HL-60 (cell line): ENCODE measurements at regions not wholly inside any gene's neighbourhood (a gene's known extent, or its start where the extent isn't known, plus 50 kb on each side); places are given as distances from the start of the nearest gene placed in this dataset.

ENCODE experiments used
- CTCF ChIP-seq: IDR thresholded peaks from one replicate; pipeline ENCODE4 v1.5.1; 2011; ENCODE audit warnings: low read length, control low read depth, inconsistent platforms; ENCODE audit not compliant: insufficient read depth
- GABPA ChIP-seq: IDR thresholded peaks from 2 replicates; pipeline ENCODE4 v1.6.1; 2012; ENCODE audit warnings: low read depth
- POLR2AphosphoS5 ChIP-seq: IDR thresholded peaks from 2 replicates; pipeline ENCODE4 v1.6.1; 2012; ENCODE audit warnings: low read depth
- TF ChIP-seq, protein P1 (sequence below): IDR thresholded peaks from 2 replicates; pipeline ENCODE4 v1.6.1; 2012; ENCODE audit warnings: low read depth; ENCODE audit not compliant: insufficient replicate concordance

DNA sequence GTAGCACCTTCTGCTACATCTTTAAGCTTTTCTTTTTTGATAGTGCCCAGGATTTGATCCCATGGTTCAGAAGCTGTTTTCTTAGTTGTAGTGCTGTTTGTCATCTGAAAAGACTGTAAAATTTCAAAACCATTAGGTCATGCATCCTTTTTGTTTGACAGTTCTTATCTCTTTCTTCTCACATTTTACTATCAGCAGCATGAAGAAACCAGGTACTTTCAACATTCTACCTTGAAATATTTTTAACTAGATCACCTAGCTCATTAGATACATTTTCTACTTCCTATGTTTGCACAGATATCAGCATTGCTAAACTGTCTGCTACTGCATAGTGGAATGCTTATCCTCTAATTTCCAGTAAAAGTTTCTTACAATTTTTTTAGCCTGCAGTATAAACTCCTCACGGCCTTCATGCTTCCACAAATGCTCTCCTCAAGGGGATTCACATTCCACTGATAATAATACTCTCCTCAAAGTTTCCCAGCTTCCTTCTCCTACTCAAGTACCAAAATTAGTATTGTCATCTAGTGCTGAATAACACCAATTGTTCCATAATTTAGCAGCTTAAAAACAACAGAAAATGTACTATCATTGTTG is 243.9 kb upstream of the ZRANB2 start:
- no peak for TF ChIP-seq CTCF
- TF ChIP-seq POLR2AphosphoS5, result no peak
- TF ChIP-seq, protein P1, sequence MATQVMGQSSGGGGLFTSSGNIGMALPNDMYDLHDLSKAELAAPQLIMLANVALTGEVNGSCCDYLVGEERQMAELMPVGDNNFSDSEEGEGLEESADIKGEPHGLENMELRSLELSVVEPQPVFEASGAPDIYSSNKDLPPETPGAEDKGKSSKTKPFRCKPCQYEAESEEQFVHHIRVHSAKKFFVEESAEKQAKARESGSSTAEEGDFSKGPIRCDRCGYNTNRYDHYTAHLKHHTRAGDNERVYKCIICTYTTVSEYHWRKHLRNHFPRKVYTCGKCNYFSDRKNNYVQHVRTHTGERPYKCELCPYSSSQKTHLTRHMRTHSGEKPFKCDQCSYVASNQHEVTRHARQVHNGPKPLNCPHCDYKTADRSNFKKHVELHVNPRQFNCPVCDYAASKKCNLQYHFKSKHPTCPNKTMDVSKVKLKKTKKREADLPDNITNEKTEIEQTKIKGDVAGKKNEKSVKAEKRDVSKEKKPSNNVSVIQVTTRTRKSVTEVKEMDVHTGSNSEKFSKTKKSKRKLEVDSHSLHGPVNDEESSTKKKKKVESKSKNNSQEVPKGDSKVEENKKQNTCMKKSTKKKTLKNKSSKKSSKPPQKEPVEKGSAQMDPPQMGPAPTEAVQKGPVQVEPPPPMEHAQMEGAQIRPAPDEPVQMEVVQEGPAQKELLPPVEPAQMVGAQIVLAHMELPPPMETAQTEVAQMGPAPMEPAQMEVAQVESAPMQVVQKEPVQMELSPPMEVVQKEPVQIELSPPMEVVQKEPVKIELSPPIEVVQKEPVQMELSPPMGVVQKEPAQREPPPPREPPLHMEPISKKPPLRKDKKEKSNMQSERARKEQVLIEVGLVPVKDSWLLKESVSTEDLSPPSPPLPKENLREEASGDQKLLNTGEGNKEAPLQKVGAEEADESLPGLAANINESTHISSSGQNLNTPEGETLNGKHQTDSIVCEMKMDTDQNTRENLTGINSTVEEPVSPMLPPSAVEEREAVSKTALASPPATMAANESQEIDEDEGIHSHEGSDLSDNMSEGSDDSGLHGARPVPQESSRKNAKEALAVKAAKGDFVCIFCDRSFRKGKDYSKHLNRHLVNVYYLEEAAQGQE, result no peak
- no peak for TF ChIP-seq GABPA
